ENCODE measurements at regions not wholly inside any gene's neighbourhood (a gene's known extent, or its start where the extent isn't known, plus 50 kb on each side); places are given as distances from the start of the nearest gene placed in this dataset.

- no peak for TF ChIP-seq POLR2A (IDR thresholded peaks at IDR 0.05; ENCODE audit: low read depth, low read length)
- TF ChIP-seq, protein P1, sequence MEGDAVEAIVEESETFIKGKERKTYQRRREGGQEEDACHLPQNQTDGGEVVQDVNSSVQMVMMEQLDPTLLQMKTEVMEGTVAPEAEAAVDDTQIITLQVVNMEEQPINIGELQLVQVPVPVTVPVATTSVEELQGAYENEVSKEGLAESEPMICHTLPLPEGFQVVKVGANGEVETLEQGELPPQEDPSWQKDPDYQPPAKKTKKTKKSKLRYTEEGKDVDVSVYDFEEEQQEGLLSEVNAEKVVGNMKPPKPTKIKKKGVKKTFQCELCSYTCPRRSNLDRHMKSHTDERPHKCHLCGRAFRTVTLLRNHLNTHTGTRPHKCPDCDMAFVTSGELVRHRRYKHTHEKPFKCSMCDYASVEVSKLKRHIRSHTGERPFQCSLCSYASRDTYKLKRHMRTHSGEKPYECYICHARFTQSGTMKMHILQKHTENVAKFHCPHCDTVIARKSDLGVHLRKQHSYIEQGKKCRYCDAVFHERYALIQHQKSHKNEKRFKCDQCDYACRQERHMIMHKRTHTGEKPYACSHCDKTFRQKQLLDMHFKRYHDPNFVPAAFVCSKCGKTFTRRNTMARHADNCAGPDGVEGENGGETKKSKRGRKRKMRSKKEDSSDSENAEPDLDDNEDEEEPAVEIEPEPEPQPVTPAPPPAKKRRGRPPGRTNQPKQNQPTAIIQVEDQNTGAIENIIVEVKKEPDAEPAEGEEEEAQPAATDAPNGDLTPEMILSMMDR (IDR thresholded peaks at IDR 0.05; ENCODE audit: extremely low read depth in 1 of 2, insufficient read depth in 1 of 2, low read depth in 1 of 2, low read length in 2 of 2), result no peak
Measured at GRCh38 chr6:113370508-113371502, 486.3 kb upstream of the MARCKS start.

Data from endothelial cell of umbilical vein (primary cell).